CD4-positive, alpha-beta T cell treated with Interleukin-1 beta for 1 hour (primary cell): ENCODE measurements at regions not wholly inside any gene's neighbourhood (a gene's known extent, or its start where the extent isn't known, plus 50 kb on each side); places are given as distances from the start of the nearest gene placed in this dataset.

Experiments used
- DNase-seq, 2 donors: peaks; one replicate each; pipeline ENCODE4 v3.0.0-alpha.2; 2020 to 2022

- no peak for DNase-seq
Observed at GRCh38 chr7:32263611-32264010, 193.4 kb upstream of the PDE1C start.

GRCh38 chr7:32262315-32262714, 192.1 kb upstream of the PDE1C start:
- no peak for DNase-seq

GRCh38 chr7:32259931-32260596, 189.9 kb upstream of the PDE1C start:
- no peak for DNase-seq

- no peak for DNase-seq
Observed at GRCh38 chr7:32258265-32258664, 188.1 kb upstream of the PDE1C start.

GRCh38 chr7:32257621-32258020, 187.4 kb upstream of the PDE1C start:
- no peak for DNase-seq

GRCh38 chr7:32256811-32257210, 186.6 kb upstream of the PDE1C start:
- DNase-seq, result no peak

GRCh38 chr7:32256376-32256775, 186.2 kb upstream of the PDE1C start:
- DNase-seq, result no peak

- DNase-seq, result no peak
Observed at GRCh38 chr7:32255036-32255435, 184.8 kb upstream of the PDE1C start.

- DNase-seq, result no peak
Observed at GRCh38 chr7:32253299-32253698, 183.1 kb upstream of the PDE1C start.

GRCh38 chr7:32251659-32252058, 181.5 kb upstream of the PDE1C start:
- no peak for DNase-seq

GRCh38 chr7:32250471-32251260, 180.5 kb upstream of the PDE1C start:
- DNase-seq, result no peak

- no peak for DNase-seq
Observed at GRCh38 chr7:32250003-32250402, 179.8 kb upstream of the PDE1C start.

- no peak for DNase-seq
Observed at GRCh38 chr7:32248522-32248921, 178.3 kb upstream of the PDE1C start.

- DNase-seq, result no peak
Observed at GRCh38 chr7:32244806-32245345, 174.7 kb upstream of the PDE1C start.

- no peak for DNase-seq
Observed at GRCh38 chr7:32243687-32244290, 173.6 kb upstream of the PDE1C start.

GRCh38 chr7:32242436-32242835, 172.2 kb upstream of the PDE1C start:
- DNase-seq, result no peak

GRCh38 chr7:32241636-32242035, 171.4 kb upstream of the PDE1C start:
- DNase-seq, result no peak

- DNase-seq, result no peak
Observed at GRCh38 chr7:32239764-32240163, 169.6 kb upstream of the PDE1C start.

GRCh38 chr7:32228601-32229000, 158.4 kb upstream of the PDE1C start:
- DNase-seq, result no peak

GRCh38 chr7:32227746-32228145, 157.5 kb upstream of the PDE1C start:
- DNase-seq, result no peak

- no peak for DNase-seq
Observed at GRCh38 chr7:32224276-32224675, 154.1 kb upstream of the PDE1C start.

- DNase-seq, result no peak
Observed at GRCh38 chr7:32223721-32224120, 153.5 kb upstream of the PDE1C start.

- no peak for DNase-seq
Observed at GRCh38 chr7:32223071-32223650, 153.0 kb upstream of the PDE1C start.
